ENCODE measurements at regions not wholly inside any gene's neighbourhood (a gene's known extent, or its start where the extent isn't known, plus 50 kb on each side); places are given as distances from the start of the nearest gene placed in this dataset.

- H3K36me3 ChIP-seq: no peaks in the 10 kb centered on the region
- no peaks in the 10 kb centered on the region for H3K9me3 ChIP-seq
- no peak for ATAC-seq
- WGBS, 2 donors (ENCODE audit: low coverage in 1 of 2): 71% methylated on average over 5 of the region's 5 CpGs; no CpG with 5 or more reads in 1 of the 2 donors
- no peak overlapping the region for H3K4me3 ChIP-seq
- TF ChIP-seq CTCF (IDR thresholded peaks at IDR 0.05) (no peak), EP300 (IDR thresholded peaks at IDR 0.05) (no peak), POLR2A (IDR thresholded peaks at IDR 0.05) (no peak), POLR2AphosphoS5 (IDR thresholded peaks at IDR 0.05) (no peak)
- H3K4me1 ChIP-seq: no peaks in the 10 kb centered on the region
- H3K27ac ChIP-seq: no peak overlapping the region
- H3K27me3 ChIP-seq: no peaks in the 10 kb centered on the region
Measured at GRCh38 chr12:25670076-25671055, 117.3 kb upstream of the LMNTD1 start.

GRCh38 chr12:25675808-25676207 is 122.7 kb upstream of the LMNTD1 start:
- Histone ChIP-seq H3K27me3 (no peaks in the 10 kb centered on the region), H3K36me3 (no peaks in the 10 kb centered on the region), H3K27ac (no peak overlapping the region), H3K4me3 (no peak overlapping the region), H3K9me3 (no peaks in the 10 kb centered on the region), H3K4me1 (no peaks in the 10 kb centered on the region)
- WGBS, 2 donors (ENCODE audit: low coverage in 1 of 2): 64 to 86% methylated on average over 2 of the region's 2 CpGs
- TF ChIP-seq POLR2AphosphoS5 (IDR thresholded peaks at IDR 0.05) (no peak), EP300 (IDR thresholded peaks at IDR 0.05) (no peak), POLR2A (IDR thresholded peaks at IDR 0.05) (no peak)
- ATAC-seq: no peak

GRCh38 chr12:25677232-25677937 is 124.3 kb upstream of the LMNTD1 start:
- no peaks in the 10 kb centered on the region for H3K27me3 ChIP-seq
- H3K4me3 ChIP-seq: no peak overlapping the region
- no peaks in the 10 kb centered on the region for H3K36me3 ChIP-seq
- WGBS, 2 donors (ENCODE audit: low coverage in 1 of 2): 66 to 79% methylated on average over 4 of the region's 4 CpGs
- ATAC-seq: no peak
- no peak for TF ChIP-seq POLR2A (IDR thresholded peaks at IDR 0.05)
- TF ChIP-seq CTCF (IDR thresholded peaks at IDR 0.05): peak in 2 of 4 experiments; percentile 32 to 41
- no peaks in the 10 kb centered on the region for H3K9me3 ChIP-seq
- no peaks in the 10 kb centered on the region for H3K4me1 ChIP-seq
- H3K27ac ChIP-seq: no peak overlapping the region

- no peak overlapping the region for H3K27ac ChIP-seq
- no peak for TF ChIP-seq EP300 (IDR thresholded peaks at IDR 0.05)
- no peak for TF ChIP-seq POLR2A (IDR thresholded peaks at IDR 0.05)
- TF ChIP-seq CTCF (IDR thresholded peaks at IDR 0.05): no peak
- TF ChIP-seq POLR2AphosphoS5 (IDR thresholded peaks at IDR 0.05): no peak
- H3K9me3 ChIP-seq: no peaks in the 10 kb centered on the region
- WGBS, 2 donors (ENCODE audit: low coverage in 1 of 2): 78 to 85% methylated on average over 2 to 4 of the region's 4 CpGs
- no peak for ATAC-seq
- H3K27me3 ChIP-seq: no peaks in the 10 kb centered on the region
- H3K4me3 ChIP-seq: no peak overlapping the region
- H3K36me3 ChIP-seq: no peaks in the 10 kb centered on the region
- no peaks in the 10 kb centered on the region for H3K4me1 ChIP-seq
Measured at GRCh38 chr12:25681580-25681979, 128.5 kb upstream of the LMNTD1 start.

- H3K4me1 ChIP-seq: no peaks in the 10 kb centered on the region
- no peaks in the 10 kb centered on the region for H3K9me3 ChIP-seq
- no peak overlapping the region for H3K27ac ChIP-seq
- WGBS, 2 donors (ENCODE audit: low coverage in 1 of 2): 90 to 100% methylated on average over 1 of the region's 1 CpG
- ATAC-seq: no peak
- no peak for TF ChIP-seq POLR2AphosphoS5 (IDR thresholded peaks at IDR 0.05)
- no peak for TF ChIP-seq EP300 (IDR thresholded peaks at IDR 0.05)
- TF ChIP-seq CTCF (IDR thresholded peaks at IDR 0.05): no peak
- TF ChIP-seq POLR2A (IDR thresholded peaks at IDR 0.05): no peak
- H3K27me3 ChIP-seq: no peaks in the 10 kb centered on the region
- no peaks in the 10 kb centered on the region for H3K36me3 ChIP-seq
- no peak overlapping the region for H3K4me3 ChIP-seq
Measured at GRCh38 chr12:25682421-25682820, 129.3 kb upstream of the LMNTD1 start.

All from gastroesophageal sphincter (tissue), 4 donors.